GM12891 (cell line): ENCODE measurements at regions not wholly inside any gene's neighbourhood (a gene's known extent, or its start where the extent isn't known, plus 50 kb on each side); places are given as distances from the start of the nearest gene placed in this dataset.

Experiments used
- DNase-seq: peaks from one replicate; pipeline ENCODE4 v3.0.0; 2011; ENCODE audit warnings: low spot score; ENCODE audit not compliant: insufficient read length
- FAIRE-seq: peaks from 2 replicates; lab custom pipeline; 2011; peaks lifted over from hg19 to GRCh38; lab: Jason Lieb, UNC
- PAX5 ChIP-seq: IDR thresholded peaks from 2 replicates; pipeline ENCODE4 v1.6.1; 2011; ENCODE audit warnings: low read length, moderate library complexity, mild to moderate bottlenecking; ENCODE audit not compliant: insufficient read depth, severe bottlenecking
- POLR2A ChIP-seq: IDR thresholded peaks from 2 replicates; pipeline ENCODE4 v1.6.1; 2011; ENCODE audit warnings: low read depth, low read length, control low read depth
- POLR2AphosphoS5 ChIP-seq: IDR thresholded peaks from 2 replicates; pipeline ENCODE4 v1.6.1; 2011; ENCODE audit warnings: low read depth, low read length, control low read depth
- POU2F2 ChIP-seq: IDR thresholded peaks from 2 replicates; pipeline ENCODE4 v1.6.1; 2011; ENCODE audit warnings: low read depth, mild to moderate bottlenecking, control low read depth, low read length, moderate library complexity
- SPI1 ChIP-seq: IDR thresholded peaks from 2 replicates; pipeline ENCODE4 v1.6.1; 2011; ENCODE audit warnings: low read depth, low read length, control low read depth
- TAF1 ChIP-seq: IDR thresholded peaks from 2 replicates; pipeline ENCODE4 v1.6.1; 2011; ENCODE audit warnings: low read depth, low read length, control low read depth

DNA sequence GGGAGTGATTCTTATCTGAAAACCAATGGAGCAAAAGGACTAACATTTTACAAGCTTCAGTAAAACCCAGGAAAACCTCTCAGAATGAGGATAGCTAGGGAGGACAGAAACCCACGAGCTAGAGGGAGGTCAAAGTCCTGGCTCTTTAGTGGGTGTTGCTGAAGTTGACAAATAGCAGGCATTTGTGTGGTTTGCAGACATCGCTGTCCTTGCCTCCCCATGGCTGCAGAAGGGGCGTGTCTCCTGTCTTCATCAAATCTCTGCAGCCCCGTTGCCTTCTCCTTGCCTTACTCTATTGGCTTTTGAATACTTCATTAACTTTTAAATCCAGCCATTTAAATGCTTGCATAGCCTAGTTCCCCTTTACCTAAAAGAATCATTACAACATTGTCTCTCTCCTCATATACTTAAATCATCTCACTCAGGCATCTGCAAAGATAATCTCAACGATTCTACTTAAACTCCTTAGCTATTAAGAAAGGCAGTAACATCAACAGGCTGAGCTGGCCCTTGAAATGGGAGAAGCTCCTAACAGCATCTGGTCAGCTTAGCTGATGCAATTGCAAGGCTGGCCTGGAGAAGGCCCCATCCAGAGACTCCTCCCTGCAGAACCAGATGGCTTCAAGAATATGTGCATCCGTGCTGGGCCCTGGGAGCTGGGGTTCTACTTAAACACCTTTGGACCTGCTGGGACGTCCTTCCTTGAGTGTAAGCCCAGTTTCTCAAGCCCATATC, 152.8 kb upstream of the TAS2R1 start:
- TF ChIP-seq SPI1: no peak
- TF ChIP-seq TAF1: no peak
- no peak for TF ChIP-seq POU2F2
- TF ChIP-seq POLR2AphosphoS5: no peak
- TF ChIP-seq PAX5: no peak
- TF ChIP-seq POLR2A: no peak
- DNase-seq (no peak), FAIRE-seq (no peak)

DNA sequence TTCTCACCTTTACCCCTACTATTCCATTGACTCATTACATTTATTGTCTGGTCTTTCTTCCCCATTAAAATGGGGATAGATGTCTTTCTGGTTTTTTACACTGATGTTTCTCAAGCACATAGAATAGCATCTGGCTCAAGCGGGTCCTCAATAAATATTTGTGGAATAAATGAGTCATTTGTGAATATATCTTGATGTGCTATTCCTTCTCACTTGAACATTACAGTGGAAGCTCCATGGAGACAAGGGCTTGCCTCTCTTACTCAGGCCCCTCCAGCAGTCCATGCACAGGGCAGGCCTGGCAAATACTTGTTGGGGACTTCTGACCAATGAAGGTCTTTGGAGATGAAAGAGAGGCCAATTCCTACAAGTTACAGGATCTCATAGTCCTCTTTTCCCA, 151.7 kb upstream of the TAS2R1 start:
- FAIRE-seq (no peak), DNase-seq (no peak)
- TF ChIP-seq POU2F2: no peak
- TF ChIP-seq SPI1: no peak
- TF ChIP-seq PAX5: no peak
- no peak for TF ChIP-seq POLR2AphosphoS5
- no peak for TF ChIP-seq POLR2A
- no peak for TF ChIP-seq TAF1

GRCh38 chr5:9781275-9781674, 151.1 kb upstream of the TAS2R1 start:
- DNase-seq (no peak), FAIRE-seq (no peak)

GRCh38 chr5:9780501-9780900, 150.3 kb upstream of the TAS2R1 start:
- TF ChIP-seq PAX5 (no peak), SPI1 (no peak), POLR2AphosphoS5 (no peak), POU2F2 (no peak), TAF1 (no peak), POLR2A (no peak)
- FAIRE-seq: no peak
- no peak for DNase-seq

More at GRCh38 chr5:9781275-9781674, 151.1 kb upstream of the TAS2R1 start:
- TF ChIP-seq TAF1: no peak
- no peak for TF ChIP-seq PAX5
- no peak for TF ChIP-seq POU2F2
- TF ChIP-seq SPI1: no peak
- no peak for TF ChIP-seq POLR2A
- TF ChIP-seq POLR2AphosphoS5: no peak

- no peak for TF ChIP-seq TAF1
- FAIRE-seq (no peak), DNase-seq (no peak)
Observed at GRCh38 chr5:9776525-9776924, 146.4 kb upstream of the TAS2R1 start.

GRCh38 chr5:9775339-9775738, 145.2 kb upstream of the TAS2R1 start:
- FAIRE-seq: no peak
- TF ChIP-seq POLR2AphosphoS5 (no peak), PAX5 (no peak), POU2F2 (no peak), SPI1 (no peak), TAF1 (no peak), POLR2A (no peak)
- no peak for DNase-seq

DNA sequence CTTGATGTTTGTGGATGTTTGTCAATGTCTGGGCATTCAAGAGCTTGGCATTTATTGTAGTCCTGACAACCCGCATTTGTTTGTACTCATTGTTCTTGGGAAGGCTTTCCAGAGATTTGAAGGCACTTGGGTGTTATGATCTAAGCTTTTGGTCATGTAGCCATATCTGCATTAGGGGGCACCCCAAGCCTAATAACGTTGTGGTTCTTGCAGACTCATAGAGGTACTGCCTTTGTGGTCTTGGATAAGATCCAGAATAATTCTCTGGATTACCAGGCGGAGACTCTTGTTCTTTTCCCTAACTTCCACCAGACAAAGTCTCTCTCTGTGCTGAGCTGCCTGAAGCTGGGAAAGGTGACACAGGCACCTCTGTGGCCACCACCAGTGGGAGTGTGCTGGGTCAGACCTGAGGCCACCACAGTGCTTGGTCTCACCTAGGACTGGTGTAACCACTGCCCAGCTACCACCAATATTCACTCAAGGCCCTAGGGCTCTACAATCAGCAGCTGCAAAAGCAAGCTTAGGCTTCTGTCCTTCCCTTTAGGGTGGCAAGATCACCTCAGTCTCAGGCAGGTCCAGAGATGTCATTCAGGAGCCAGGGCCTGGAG, 144.4 kb upstream of the TAS2R1 start:
- FAIRE-seq: no peak
- no peak for TF ChIP-seq POU2F2
- no peak for TF ChIP-seq POLR2AphosphoS5
- TF ChIP-seq TAF1: no peak
- no peak for TF ChIP-seq SPI1
- TF ChIP-seq PAX5: no peak
- no peak for TF ChIP-seq POLR2A
- no peak for DNase-seq

GRCh38 chr5:9771079-9771478, 140.9 kb upstream of the TAS2R1 start:
- TF ChIP-seq TAF1 (no peak), POLR2AphosphoS5 (no peak), SPI1 (no peak), PAX5 (no peak), POU2F2 (no peak), POLR2A (no peak)
- DNase-seq (no peak), FAIRE-seq (no peak)

DNA sequence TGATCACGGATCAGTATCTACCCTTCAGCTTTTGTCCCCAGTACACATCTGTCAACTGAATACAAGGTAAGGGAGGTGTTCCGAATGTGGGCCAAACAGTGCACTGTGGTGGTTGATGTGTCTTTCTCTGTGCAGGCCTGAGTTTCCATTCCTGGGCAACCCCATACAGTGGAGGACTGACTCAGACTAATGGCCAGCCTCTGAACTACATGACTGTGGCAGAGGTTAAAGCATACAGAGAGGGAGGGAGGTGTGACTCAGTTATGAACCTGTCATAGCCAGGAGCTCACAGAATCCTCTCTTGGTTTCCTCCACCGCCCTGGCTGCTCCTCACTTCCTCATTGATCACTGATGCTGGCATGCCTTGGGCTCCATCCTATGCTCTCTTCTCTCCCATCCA, 136.4 kb upstream of the TAS2R1 start:
- no peak for DNase-seq
- TF ChIP-seq TAF1 (no peak), POLR2A (no peak), POU2F2 (no peak), PAX5 (no peak), POLR2AphosphoS5 (no peak), SPI1 (no peak)
- FAIRE-seq: no peak
